ENCODE measurements at regions not wholly inside any gene's neighbourhood (a gene's known extent, or its start where the extent isn't known, plus 50 kb on each side); places are given as distances from the start of the nearest gene placed in this dataset.

DNA sequence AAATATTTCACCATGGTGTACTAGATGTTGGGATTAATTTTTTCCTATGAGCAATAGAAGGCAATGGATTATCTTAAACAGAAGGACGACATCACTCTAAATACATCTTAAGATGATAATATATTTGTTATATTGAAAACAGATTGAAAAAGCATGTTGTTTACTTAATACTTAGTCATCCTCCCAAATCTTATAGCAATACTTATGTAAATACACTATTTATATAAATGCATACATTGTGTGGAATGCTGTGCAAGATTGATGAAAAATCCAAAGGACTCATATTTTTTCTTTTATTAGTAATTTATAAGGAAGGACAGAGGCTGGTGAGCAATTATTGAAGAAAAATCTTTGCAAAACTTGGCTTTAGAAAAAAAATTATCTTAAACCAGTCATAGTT lies 593.5 kb downstream of the MMUT start:
- intact Hi-C loops (cut with DNase I) = no loop called here
- no peaks in the 10 kb centered on the region for H3K9me3 ChIP-seq
- H3K4me1 ChIP-seq = no peaks in the 10 kb centered on the region
- H3K4me3 ChIP-seq = no peak overlapping the region
- H3K36me3 ChIP-seq = no peaks in the 10 kb centered on the region
- H3K9ac ChIP-seq (ENCODE audit: low read depth in 2 of 2, low read length in 2 of 2) = no peak overlapping the region
- no peaks in the 10 kb centered on the region for H3K27me3 ChIP-seq
- DNase-seq = no peak
- TF ChIP-seq, protein P1, sequence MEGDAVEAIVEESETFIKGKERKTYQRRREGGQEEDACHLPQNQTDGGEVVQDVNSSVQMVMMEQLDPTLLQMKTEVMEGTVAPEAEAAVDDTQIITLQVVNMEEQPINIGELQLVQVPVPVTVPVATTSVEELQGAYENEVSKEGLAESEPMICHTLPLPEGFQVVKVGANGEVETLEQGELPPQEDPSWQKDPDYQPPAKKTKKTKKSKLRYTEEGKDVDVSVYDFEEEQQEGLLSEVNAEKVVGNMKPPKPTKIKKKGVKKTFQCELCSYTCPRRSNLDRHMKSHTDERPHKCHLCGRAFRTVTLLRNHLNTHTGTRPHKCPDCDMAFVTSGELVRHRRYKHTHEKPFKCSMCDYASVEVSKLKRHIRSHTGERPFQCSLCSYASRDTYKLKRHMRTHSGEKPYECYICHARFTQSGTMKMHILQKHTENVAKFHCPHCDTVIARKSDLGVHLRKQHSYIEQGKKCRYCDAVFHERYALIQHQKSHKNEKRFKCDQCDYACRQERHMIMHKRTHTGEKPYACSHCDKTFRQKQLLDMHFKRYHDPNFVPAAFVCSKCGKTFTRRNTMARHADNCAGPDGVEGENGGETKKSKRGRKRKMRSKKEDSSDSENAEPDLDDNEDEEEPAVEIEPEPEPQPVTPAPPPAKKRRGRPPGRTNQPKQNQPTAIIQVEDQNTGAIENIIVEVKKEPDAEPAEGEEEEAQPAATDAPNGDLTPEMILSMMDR (IDR thresholded peaks at IDR 0.05) = no peak
- H3K27ac ChIP-seq = no peak overlapping the region

- Histone ChIP-seq H3K36me3 (no peaks in the 10 kb centered on the region), H3K4me3 (no peak overlapping the region), H3K4me1 (no peaks in the 10 kb centered on the region), H3K9me3 (no peaks in the 10 kb centered on the region), H3K27me3 (no peaks in the 10 kb centered on the region), H3K27ac (no peak overlapping the region), H3K9ac (ENCODE audit: low read depth in 2 of 2, low read length in 2 of 2) (no peak overlapping the region)
- DNase-seq = no peak
- intact Hi-C loops (cut with DNase I) = no loop called here
- TF ChIP-seq, protein P1 (IDR thresholded peaks at IDR 0.05) = no peak
These were observed 596.4 kb downstream of the MMUT start for GRCh38 chr6:48866682-48867081.

GRCh38 chr6:48860175-48860574 lies 602.9 kb downstream of the MMUT start:
- no peaks in the 10 kb centered on the region for H3K9me3 ChIP-seq
- H3K27ac ChIP-seq = no peak overlapping the region
- no peaks in the 10 kb centered on the region for H3K36me3 ChIP-seq
- H3K4me3 ChIP-seq = no peak overlapping the region
- DNase-seq = no peak
- H3K27me3 ChIP-seq = no peaks in the 10 kb centered on the region
- TF ChIP-seq, protein P1 (IDR thresholded peaks at IDR 0.05) = no peak
- no peak overlapping the region for H3K9ac ChIP-seq (ENCODE audit: low read depth in 2 of 2, low read length in 2 of 2)
- intact Hi-C loops (cut with DNase I) = no loop called here
- no peaks in the 10 kb centered on the region for H3K4me1 ChIP-seq

DNA sequence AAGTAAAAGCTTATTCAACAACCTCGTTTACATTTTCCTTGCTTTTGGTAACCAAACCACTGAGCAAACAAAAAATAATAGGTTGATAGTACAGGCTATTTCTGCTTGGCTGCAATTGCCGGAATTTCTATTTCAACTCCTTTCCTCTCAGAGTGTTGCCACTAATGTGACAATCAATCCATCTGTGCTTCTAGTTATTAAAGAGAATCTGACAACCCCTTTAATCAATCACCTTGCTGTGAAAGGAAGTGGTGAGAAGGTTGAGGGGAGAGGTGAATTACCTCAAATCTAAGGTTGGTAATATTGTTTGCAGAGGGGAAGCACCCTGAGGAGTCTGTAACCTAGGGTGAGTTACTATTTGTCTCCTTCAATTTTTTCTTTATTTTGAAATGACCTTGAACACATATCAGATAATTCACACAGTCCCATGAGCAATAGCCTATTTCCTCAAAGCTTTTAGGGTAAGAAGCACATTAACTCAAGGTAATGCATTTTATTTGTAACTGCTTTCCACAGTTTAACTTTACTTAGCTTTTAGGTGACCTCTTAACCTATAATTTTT lies 603.4 kb downstream of the MMUT start:
- TF ChIP-seq, protein P1 (IDR thresholded peaks at IDR 0.05) = no peak
- H3K4me1 ChIP-seq = no peaks in the 10 kb centered on the region
- no peak overlapping the region for H3K4me3 ChIP-seq
- no peaks in the 10 kb centered on the region for H3K27me3 ChIP-seq
- intact Hi-C loops (cut with DNase I) = no loop called here
- no peaks in the 10 kb centered on the region for H3K9me3 ChIP-seq
- H3K9ac ChIP-seq (ENCODE audit: low read depth in 2 of 2, low read length in 2 of 2) = no peak overlapping the region
- no peak for DNase-seq
- no peak overlapping the region for H3K27ac ChIP-seq
- H3K36me3 ChIP-seq = no peaks in the 10 kb centered on the region

DNA sequence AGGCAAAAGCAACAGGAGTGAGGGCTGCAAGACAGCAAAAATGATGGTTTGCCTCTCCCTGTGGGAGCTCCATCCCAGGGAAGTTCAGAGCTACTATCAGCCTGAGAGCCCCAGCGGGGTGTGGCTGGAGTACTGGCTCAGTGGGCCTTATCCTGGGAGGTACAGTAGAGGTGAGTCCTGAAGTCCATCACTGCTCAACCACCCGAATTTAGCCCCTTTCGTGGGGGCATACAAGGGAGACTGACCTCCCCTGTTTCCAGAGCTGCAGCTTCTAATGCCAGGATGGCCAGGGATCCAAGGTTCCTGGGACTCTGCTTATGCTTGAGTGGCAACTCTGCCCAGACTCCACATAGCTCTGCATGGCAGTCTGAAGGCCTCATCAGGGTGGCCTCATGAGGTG lies 617.8 kb downstream of the MMUT start:
- Histone ChIP-seq H3K9me3 (no peaks in the 10 kb centered on the region), H3K4me1 (no peaks in the 10 kb centered on the region), H3K36me3 (no peaks in the 10 kb centered on the region), H3K4me3 (no peak overlapping the region), H3K27ac (no peak overlapping the region), H3K27me3 (no peaks in the 10 kb centered on the region), H3K9ac (ENCODE audit: low read depth in 2 of 2, low read length in 2 of 2) (no peak overlapping the region)
- TF ChIP-seq, protein P1 (IDR thresholded peaks at IDR 0.05) = no peak
- intact Hi-C loops (cut with DNase I) = no loop called here
- no peak for DNase-seq

Data from colonic mucosa (tissue), 4 donors.